K562 (cell line): ENCODE measurements at regions not wholly inside any gene's neighbourhood (a gene's known extent, or its start where the extent isn't known, plus 50 kb on each side); places are given as distances from the start of the nearest gene placed in this dataset.

Experiments
- ATF3 ChIP-seq, 2 experiments: fragments of 450-650 bp in 1 of 2; sonication (generic) in 1 of 2; formaldehyde crosslinking in 1 of 2; IDR thresholded peaks in 1 of 2; conservative IDR thresholded peaks in 1 of 2; 2 replicates each; pipeline versions ENCODE4 v1.6.1 to v1.8.1; 2016 to 2023; ENCODE audit warnings: mild to moderate bottlenecking in 2 of 2, moderate library complexity in 2 of 2, inconsistent platforms in 1 of 2, missing genetic modification reagents in 1 of 2
- GABPB1 ChIP-seq: sonication (generic); formaldehyde crosslinking; IDR thresholded peaks from 2 replicates; pipeline ENCODE4 v1.8.0; 2022; ENCODE audit warnings: mild to moderate bottlenecking, missing genetic modification reagents
- HDAC8 ChIP-seq: fragments of 450-650 bp; IDR thresholded peaks from 2 replicates; pipeline ENCODE4 v1.6.1; 2016; ENCODE audit warnings: mild to moderate bottlenecking, missing genetic modification characterization, moderate library complexity, missing compliant biosample characterization
- HIVEP1 ChIP-seq: fragments of 250-450 bp; sonication (Bioruptor Pico); IDR thresholded peaks from 2 replicates; pipeline ENCODE4 v1.4.0; 2020; ENCODE audit warnings: mild to moderate bottlenecking
- HOXB6 ChIP-seq: fragments of 250-450 bp; sonication (Bioruptor Pico); IDR thresholded peaks from 2 replicates; pipeline ENCODE4 v1.5.1; 2022; ENCODE audit warnings: mild to moderate bottlenecking, borderline replicate concordance
- MBD2 ChIP-seq: sonication (generic); IDR thresholded peaks from 2 replicates; pipeline ENCODE4 v1.6.1; 2016; ENCODE audit warnings: low read depth, borderline replicate concordance
- NCOA1 ChIP-seq: fragments of 450-650 bp; IDR thresholded peaks from 2 replicates; pipeline ENCODE4 v1.6.1; 2016; ENCODE audit warnings: low read depth
- NCOA2 ChIP-seq, 2 experiments: fragments of 450-650 bp; IDR thresholded peaks; 2 replicates each; pipeline ENCODE4 v1.6.1; 2018; ENCODE audit warnings: mild to moderate bottlenecking in 2 of 2, moderate library complexity in 1 of 2; ENCODE audit not compliant: partially characterized antibody in 2 of 2
- PBX2 ChIP-seq, 2 experiments: IDR thresholded peaks in 1 of 2; conservative IDR thresholded peaks in 1 of 2; 2 replicates each; pipeline ENCODE4 v1.6.1; 2016; ENCODE audit warnings: low read depth in 2 of 2, mild to moderate bottlenecking in 1 of 2, missing compliant biosample characterization in 1 of 2, missing genetic modification characterization in 1 of 2, moderate library complexity in 1 of 2
- TAF15 ChIP-seq: fragments of 200-400 bp; formaldehyde crosslinking; IDR thresholded peaks from 2 replicates; pipeline ENCODE4 v1.6.1; 2017; ENCODE audit warnings: mild to moderate bottlenecking, low read depth, low read length, moderate library complexity
- ZBTB2 ChIP-seq: fragments of 450-650 bp; IDR thresholded peaks from 2 replicates; pipeline ENCODE4 v1.6.1; 2016; ENCODE audit warnings: antibody characterized with exemption
- ZMIZ1 ChIP-seq, 2 experiments: fragments of 150-350 bp in 1 of 2; IDR thresholded peaks; 2 replicates each; pipeline ENCODE4 v1.6.1; 2012 to 2016; ENCODE audit warnings: low read depth in 2 of 2, low read length in 2 of 2, mild to moderate bottlenecking in 1 of 2, moderate library complexity in 1 of 2
- ZNF12 ChIP-seq: sonication (generic); formaldehyde crosslinking; IDR thresholded peaks from 2 replicates; pipeline ENCODE4 v1.4.0; 2020; ENCODE audit warnings: mild to moderate bottlenecking, missing genetic modification reagents
- ZNF592 ChIP-seq: fragments of 450-650 bp; IDR thresholded peaks from 2 replicates; pipeline ENCODE4 v1.6.1; 2017; ENCODE audit warnings: antibody characterized with exemption, mild to moderate bottlenecking

GRCh38 chr4:110248831-110249253 is 50.4 kb upstream of the ELOVL6 start (continued):
- TF ChIP-seq PBX2 (CRISPR knock-in tag; IDR thresholded peaks at IDR 0.05; ENCODE audit: low read depth) (no peak), PBX2 (tag; conservative IDR thresholded peaks at IDR 0.05; ENCODE audit: low read depth) (peak; percentile 62), NCOA2 (IDR thresholded peaks at IDR 0.05; ENCODE audit: partially characterized antibody in 2 of 2) (peak; percentile 83 to 86), NCOA1 (peak; percentile 94), HIVEP1 (CRISPR knock-in tag) (no peak), HOXB6 (CRISPR knock-in tag) (no peak), ATF3 (IDR thresholded peaks at IDR 0.05) (peak; percentile 37; the same call in 1 of the 2 replicates), ATF3 (CRISPR knock-in tag; conservative IDR thresholded peaks at IDR 0.05) (no peak; the same call in 1 of the 2 replicates), ZNF12 (CRISPR knock-in tag) (no peak), MBD2 (peak; percentile 82), ZNF592 (no peak), HDAC8 (tag) (no peak), ZBTB2 (peak; percentile 60; the same call in 1 of the 2 replicates), TAF15 (no peak), ZMIZ1 (IDR thresholded peaks at IDR 0.05; ENCODE audit: low read depth in 2 of 2, low read length in 2 of 2) (peak in 1 of 2 experiments; percentile 99; a peak in 2 of 4 replicates), GABPB1 (0 out of 2 replicates have a peak, but pooled peaks have one; percentile 37)
